ENCODE measurements at regions not wholly inside any gene's neighbourhood (a gene's known extent, or its start where the extent isn't known, plus 50 kb on each side); places are given as distances from the start of the nearest gene placed in this dataset.

- DNase-seq (ENCODE audit: extremely low spot score in 2 of 2) = no peak
- Histone ChIP-seq H3K4me3 (no peak overlapping the region), H3K9me3 (no peaks in the 10 kb centered on the region), H3K27me3 (no peaks in the 10 kb centered on the region), H3K36me3 (no peaks in the 10 kb centered on the region), H3K27ac (no peak overlapping the region), H3K4me1 (no peaks in the 10 kb centered on the region)
- intact Hi-C loops (cut with DNase I) = loop anchor here (5.0 kb wide), 1 partner anchor 1038 kb away; no protein-coding TSS in a partner anchor
- TF ChIP-seq POLR2AphosphoS5 (IDR thresholded peaks at IDR 0.05; ENCODE audit: insufficient read depth in 1 of 2, low read depth in 1 of 2) (no peak), POLR2A (IDR thresholded peaks at IDR 0.05) (no peak), CTCF (IDR thresholded peaks at IDR 0.05) (no peak)
These were observed 291.8 kb downstream of the AASDHPPT start for GRCh38 chr11:106369224-106369623.

GRCh38 chr11:106378513-106379179 lies 301.2 kb downstream of the AASDHPPT start:
- intact Hi-C loops (cut with DNase I) = no loop called here
- Histone ChIP-seq H3K4me1 (no peaks in the 10 kb centered on the region), H3K27me3 (no peaks in the 10 kb centered on the region), H3K27ac (no peak overlapping the region), H3K9me3 (no peaks in the 10 kb centered on the region), H3K4me3 (no peak overlapping the region), H3K36me3 (no peaks in the 10 kb centered on the region)
- TF ChIP-seq POLR2A (IDR thresholded peaks at IDR 0.05) = no peak
- no peak for TF ChIP-seq POLR2AphosphoS5 (IDR thresholded peaks at IDR 0.05; ENCODE audit: insufficient read depth in 1 of 2, low read depth in 1 of 2)
- no peak for TF ChIP-seq CTCF (IDR thresholded peaks at IDR 0.05)
- no peak for DNase-seq (ENCODE audit: extremely low spot score in 2 of 2)

- Histone ChIP-seq H3K4me1 (no peaks in the 10 kb centered on the region), H3K27me3 (no peaks in the 10 kb centered on the region), H3K4me3 (no peak overlapping the region), H3K9me3 (no peaks in the 10 kb centered on the region), H3K27ac (no peak overlapping the region), H3K36me3 (no peaks in the 10 kb centered on the region)
- intact Hi-C loops (cut with DNase I) = no loop called here
- DNase-seq (ENCODE audit: extremely low spot score in 2 of 2) = no peak
- TF ChIP-seq POLR2A (IDR thresholded peaks at IDR 0.05) (no peak), CTCF (IDR thresholded peaks at IDR 0.05) (no peak), POLR2AphosphoS5 (IDR thresholded peaks at IDR 0.05; ENCODE audit: insufficient read depth in 1 of 2, low read depth in 1 of 2) (no peak)
These were observed 301.8 kb downstream of the AASDHPPT start for GRCh38 chr11:106379265-106379664.

- Histone ChIP-seq H3K4me1 (no peaks in the 10 kb centered on the region), H3K27ac (no peak overlapping the region), H3K27me3 (no peaks in the 10 kb centered on the region), H3K36me3 (no peaks in the 10 kb centered on the region), H3K9me3 (no peaks in the 10 kb centered on the region), H3K4me3 (no peak overlapping the region)
- intact Hi-C loops (cut with DNase I) = no loop called here
- TF ChIP-seq POLR2A (IDR thresholded peaks at IDR 0.05) (no peak), CTCF (IDR thresholded peaks at IDR 0.05) (no peak)
- DNase-seq (ENCODE audit: extremely low spot score in 2 of 2) = no peak
These were observed 302.2 kb downstream of the AASDHPPT start for GRCh38 chr11:106379712-106380111.

- Histone ChIP-seq H3K4me3 (no peak overlapping the region), H3K9me3 (no peaks in the 10 kb centered on the region), H3K36me3 (no peaks in the 10 kb centered on the region), H3K27me3 (no peaks in the 10 kb centered on the region), H3K27ac (no peak overlapping the region), H3K4me1 (no peaks in the 10 kb centered on the region)
- no peak for DNase-seq (ENCODE audit: extremely low spot score in 2 of 2)
- intact Hi-C loops (cut with DNase I) = no loop called here
- TF ChIP-seq CTCF (IDR thresholded peaks at IDR 0.05) (no peak), POLR2A (IDR thresholded peaks at IDR 0.05) (no peak), POLR2AphosphoS5 (IDR thresholded peaks at IDR 0.05; ENCODE audit: insufficient read depth in 1 of 2, low read depth in 1 of 2) (no peak)
These were observed 304.4 kb downstream of the AASDHPPT start for GRCh38 chr11:106381895-106382294.

Data from vagina (tissue), 2 donors.